ENCODE measurements at regions not wholly inside any gene's neighbourhood (a gene's known extent, or its start where the extent isn't known, plus 50 kb on each side); places are given as distances from the start of the nearest gene placed in this dataset.

DNA sequence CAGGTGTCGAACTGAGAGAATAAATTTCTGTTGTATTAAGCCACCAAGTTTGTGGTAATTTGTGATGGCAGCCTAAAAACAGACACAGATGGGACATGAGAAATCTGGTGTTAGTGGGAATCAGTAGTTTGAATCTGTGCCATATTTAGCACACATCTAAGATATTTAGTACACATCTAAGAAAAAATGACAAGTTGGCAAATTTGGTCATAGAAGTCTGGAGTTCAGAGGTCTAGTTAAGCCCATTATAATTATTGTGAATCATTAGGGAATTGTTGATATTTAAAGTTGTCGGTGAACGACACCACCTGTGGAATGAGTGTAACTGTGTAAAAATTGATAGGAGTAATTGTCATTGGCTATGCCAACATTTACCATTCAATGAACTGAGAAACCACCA, 1138.8 kb upstream of the TMEFF2 start:
- no peak overlapping the region for H3K4me3 ChIP-seq (ENCODE audit: low read length)
- TF ChIP-seq ZNF274 (IDR thresholded peaks at IDR 0.05; ENCODE audit: low read depth, low read length) = no peak

DNA sequence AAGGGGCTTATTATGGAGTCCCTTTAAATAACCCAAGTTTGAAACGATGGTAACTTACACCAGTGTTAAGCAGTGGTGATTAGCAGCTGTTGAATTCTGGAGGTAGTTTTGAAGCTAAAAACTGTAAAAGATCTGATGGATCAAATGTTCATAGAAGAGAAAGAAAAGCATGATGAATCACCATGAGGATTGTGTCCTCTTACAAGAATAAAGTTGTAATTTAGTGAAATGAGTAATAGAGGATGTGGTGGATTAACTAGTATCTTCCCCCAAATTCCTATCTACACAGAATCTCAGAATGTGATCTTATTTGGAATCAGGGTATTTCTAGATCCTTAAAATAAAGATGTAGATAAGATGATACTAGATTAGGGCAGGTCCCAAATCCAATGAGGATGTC, 1138.2 kb upstream of the TMEFF2 start:
- H3K4me3 ChIP-seq (ENCODE audit: low read length) = no peak overlapping the region
- TF ChIP-seq ZNF274 (IDR thresholded peaks at IDR 0.05; ENCODE audit: low read depth, low read length) = no peak

DNA sequence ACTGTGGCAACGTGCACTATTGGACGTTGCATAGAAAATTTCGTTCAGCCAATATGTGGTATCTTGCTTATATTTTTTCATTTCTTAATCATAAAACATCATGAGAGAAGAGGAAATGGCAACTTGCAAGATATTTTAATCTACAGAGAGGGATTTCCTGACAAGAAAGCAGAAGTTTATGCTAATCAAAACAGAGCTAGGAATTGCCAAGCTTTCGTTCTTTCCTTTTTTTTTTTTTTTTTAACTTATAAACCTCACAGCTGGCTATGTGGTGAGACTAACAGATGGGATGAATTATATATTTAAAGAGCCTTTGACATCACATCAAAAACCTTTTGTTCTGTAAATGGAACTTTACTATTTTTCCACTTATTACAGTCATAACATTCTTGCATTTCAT, 1136.9 kb upstream of the TMEFF2 start:
- no peak overlapping the region for H3K4me3 ChIP-seq (ENCODE audit: low read length)
- no peak for TF ChIP-seq ZNF274 (IDR thresholded peaks at IDR 0.05; ENCODE audit: low read depth, low read length)

DNA sequence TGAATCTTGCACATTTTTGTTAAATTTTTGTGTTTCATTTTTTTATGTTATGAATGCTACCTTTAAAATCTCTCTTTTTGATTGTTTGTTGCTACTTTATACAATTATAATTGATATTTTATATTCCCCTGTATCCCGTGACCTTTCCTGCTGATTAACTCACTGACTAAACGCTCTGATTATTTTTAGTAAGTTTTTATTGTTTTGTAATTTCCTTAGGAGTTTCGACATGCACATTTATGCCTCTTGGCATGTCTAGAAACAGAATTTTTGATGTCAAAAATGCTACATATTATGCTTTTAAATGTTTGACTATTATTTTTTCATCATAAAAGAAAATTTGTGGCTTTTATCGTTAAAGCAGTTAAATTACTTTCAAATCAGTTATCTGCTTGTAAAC, 1131.6 kb upstream of the TMEFF2 start:
- H3K4me3 ChIP-seq (ENCODE audit: low read length) = no peak overlapping the region
- no peak for TF ChIP-seq ZNF274 (IDR thresholded peaks at IDR 0.05; ENCODE audit: low read depth, low read length)

DNA sequence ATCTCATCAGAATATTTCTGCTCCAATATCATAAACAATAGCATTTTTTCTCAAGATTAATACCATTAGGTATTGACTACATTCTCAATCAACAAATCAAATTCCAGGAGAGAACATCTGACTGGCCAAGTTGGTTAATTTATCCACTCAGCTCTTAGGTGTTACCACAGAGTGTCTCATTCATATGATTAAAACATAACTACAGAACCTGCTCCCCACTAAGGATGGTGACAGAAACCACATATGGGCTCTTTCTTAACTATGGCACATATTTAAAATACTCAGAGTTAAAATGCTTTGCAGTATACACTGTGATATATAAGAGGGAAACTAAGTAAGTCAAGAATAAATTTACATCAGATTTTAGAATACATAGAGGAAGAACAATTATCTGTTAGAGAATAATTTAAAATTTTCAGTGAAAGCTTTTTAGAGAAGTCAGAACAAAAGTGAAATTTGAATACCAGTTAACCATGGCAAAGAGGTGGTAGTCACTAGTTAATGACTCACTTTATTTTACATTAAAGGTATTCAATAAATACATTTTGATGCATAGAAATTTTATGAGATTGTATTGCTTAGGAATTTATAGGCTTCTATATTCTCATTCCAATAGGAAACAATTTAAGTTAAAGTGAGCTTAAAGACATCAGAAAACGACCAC, 1120.8 kb upstream of the TMEFF2 start:
- no peak for TF ChIP-seq ZNF274 (IDR thresholded peaks at IDR 0.05; ENCODE audit: low read depth, low read length)
- H3K4me3 ChIP-seq (ENCODE audit: low read length) = no peak overlapping the region

DNA sequence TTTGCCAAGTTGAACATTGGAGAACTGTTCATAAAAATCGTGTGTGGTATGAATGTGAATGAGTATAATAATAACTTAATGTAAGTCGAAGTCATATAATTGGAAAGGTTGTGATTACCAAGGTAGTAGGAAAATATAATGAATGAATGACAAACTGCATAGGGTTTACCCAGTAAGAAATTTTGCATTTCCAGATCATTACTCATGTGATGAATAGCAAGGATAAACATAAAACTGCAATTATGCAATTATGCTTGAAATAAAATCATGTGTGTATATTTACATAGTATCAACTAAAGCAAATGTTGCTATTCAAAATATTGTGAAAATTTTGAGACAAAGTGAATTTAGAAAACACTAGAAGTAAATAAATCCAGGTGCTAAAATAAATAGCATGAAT, 1108.7 kb upstream of the TMEFF2 start:
- no peak for TF ChIP-seq ZNF274 (IDR thresholded peaks at IDR 0.05; ENCODE audit: low read depth, low read length)

DNA sequence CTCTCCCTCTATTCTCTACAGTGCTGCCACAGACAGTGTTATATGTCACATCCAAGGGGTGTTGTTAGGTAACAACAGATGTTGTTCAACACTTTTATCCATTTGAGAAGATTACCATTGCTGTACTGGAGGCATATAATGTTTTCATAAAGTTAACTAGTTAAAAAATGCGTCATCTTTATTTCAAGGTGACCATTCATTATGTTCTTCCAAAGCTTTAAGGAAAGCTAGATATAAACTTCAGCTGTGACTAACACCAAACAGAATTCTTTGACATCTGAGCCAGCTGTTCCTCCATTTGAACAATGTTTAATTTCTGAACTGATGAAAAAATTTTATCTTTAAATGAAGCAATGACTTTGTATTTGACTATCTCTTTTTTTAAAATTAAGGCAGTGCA, 1099.6 kb upstream of the TMEFF2 start:
- no peak for TF ChIP-seq ZNF274 (IDR thresholded peaks at IDR 0.05; ENCODE audit: low read depth, low read length)
- H3K4me3 ChIP-seq (ENCODE audit: low read length) = no peak overlapping the region

More for the DNA sequence above, 1108.7 kb upstream of the TMEFF2 start:
- H3K4me3 ChIP-seq (ENCODE audit: low read length) = no peak overlapping the region

DNA sequence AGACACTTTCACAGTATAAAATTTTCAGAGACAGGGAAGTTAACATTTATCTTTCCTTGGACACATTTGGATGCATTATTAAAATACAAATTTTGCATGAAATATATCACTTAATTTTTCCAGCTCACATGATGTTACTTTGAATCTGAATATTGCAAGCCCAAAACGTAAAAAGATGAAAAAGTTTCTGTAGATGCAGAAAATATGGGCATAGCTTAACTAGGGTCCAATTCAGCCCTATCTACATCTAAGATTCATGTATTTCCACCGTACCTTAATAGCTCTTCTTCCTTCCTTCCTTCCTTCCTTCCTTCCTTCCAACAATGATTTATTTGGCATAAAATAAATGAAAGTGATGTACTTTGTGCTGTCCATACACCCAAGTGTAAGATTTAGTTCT, 1084.6 kb upstream of the TMEFF2 start:
- no peak for TF ChIP-seq ZNF274 (IDR thresholded peaks at IDR 0.05; ENCODE audit: low read depth, low read length)
- no peak overlapping the region for H3K4me3 ChIP-seq (ENCODE audit: low read length)

DNA sequence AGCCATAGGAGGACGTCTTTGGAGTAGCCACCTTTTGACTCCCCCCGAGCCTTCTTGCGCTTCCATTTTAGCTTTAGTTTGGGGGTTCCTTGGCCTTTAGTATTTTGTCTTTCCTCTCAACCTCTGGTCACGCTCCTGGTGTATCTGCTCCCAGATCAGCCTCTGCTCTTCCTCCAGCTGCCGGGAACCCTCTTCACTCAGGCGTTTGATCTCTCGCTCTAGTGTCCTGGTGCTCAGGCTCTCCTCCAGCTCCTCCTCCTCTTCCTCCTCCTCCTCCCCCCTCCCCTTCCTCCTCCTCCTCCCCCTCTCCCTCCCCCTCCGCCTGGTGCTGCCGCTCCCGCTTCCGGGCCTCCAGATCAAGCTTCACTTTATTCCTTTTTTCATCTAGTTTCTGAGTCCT, 1082.3 kb upstream of the TMEFF2 start:
- no peak for TF ChIP-seq ZNF274 (IDR thresholded peaks at IDR 0.05; ENCODE audit: low read depth, low read length)
- H3K4me3 ChIP-seq (ENCODE audit: low read length) = no peak overlapping the region

DNA sequence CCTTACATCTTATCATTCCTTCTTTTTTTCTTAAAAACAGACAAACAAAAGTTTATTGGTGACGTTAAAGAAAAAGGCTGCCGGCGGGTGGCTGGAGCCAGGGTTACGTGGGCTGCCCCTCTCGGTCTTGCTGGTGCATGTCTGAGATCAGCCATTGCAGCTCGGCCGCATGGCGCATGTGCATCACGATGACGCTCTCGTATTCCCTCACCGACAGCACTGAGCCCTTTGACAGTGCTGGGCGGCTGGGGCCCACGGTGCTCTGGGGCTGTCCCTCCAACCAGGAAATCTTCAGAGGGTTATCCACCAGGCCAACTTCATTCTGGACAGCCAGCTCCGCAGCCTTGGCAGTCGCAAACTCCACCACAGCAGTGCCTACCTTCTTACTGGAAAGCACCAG, 1081.8 kb upstream of the TMEFF2 start:
- TF ChIP-seq ZNF274 (IDR thresholded peaks at IDR 0.05; ENCODE audit: low read depth, low read length) = no peak
- H3K4me3 ChIP-seq (ENCODE audit: low read length) = no peak overlapping the region

DNA sequence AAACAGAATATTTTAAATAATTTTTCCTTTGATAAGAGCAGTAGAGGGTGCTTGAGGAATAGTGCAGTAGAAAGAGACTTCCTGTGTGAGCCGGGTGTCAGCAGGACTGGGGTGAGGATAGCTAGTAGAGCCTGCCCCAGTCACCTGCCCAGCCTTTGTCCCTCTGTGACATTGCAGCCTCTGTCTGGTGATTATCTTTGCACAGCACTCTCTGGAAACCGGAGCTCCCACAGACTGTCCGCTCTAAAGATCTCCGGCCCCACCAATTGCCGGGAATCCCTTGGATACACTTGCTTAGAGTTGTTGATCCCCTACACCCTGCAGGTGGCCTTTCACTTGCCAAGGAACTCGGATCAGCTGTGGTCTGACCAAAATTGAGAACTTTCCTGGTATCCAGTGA, 1081.3 kb upstream of the TMEFF2 start:
- no peak overlapping the region for H3K4me3 ChIP-seq (ENCODE audit: low read length)
- TF ChIP-seq ZNF274 (IDR thresholded peaks at IDR 0.05; ENCODE audit: low read depth, low read length) = no peak

DNA sequence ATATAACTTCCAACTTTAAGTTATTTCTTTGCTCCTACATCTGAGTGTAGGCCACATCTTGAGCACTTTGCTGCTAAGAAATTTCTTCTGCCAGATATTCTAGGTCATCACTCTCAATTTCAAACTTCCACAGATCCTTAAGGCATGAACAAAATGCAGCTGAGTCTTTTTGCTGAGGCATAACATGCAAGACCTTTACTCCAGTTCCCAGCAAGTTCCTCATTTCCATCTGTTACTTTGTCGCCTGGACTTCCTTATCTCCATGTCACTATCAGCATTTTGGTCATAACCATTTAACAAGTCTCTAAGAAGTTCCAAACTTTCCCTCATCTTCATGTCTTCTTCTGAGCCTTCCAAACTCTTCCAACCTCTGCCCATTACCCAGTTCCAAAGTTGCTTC, 1077.3 kb upstream of the TMEFF2 start:
- no peak for TF ChIP-seq ZNF274 (IDR thresholded peaks at IDR 0.05; ENCODE audit: low read depth, low read length)
- no peak overlapping the region for H3K4me3 ChIP-seq (ENCODE audit: low read length)

DNA sequence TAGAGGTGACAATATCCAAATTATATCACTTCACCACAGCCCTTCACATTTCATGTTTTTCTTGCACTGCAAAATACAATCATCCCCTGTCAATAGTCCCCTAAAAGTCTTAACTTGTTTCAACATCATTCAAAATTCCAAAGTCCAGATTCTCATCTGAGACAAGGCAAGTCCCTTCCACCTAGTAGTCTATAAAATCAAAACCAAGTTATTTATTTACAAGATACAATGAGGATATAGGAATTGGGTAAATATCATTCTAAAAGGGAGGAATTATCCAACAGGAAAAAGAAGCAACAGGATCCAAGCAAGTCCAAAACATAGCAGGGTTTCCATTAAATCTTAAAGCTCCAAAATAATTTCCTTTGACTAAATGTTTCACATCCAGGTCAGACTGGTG, 1076.1 kb upstream of the TMEFF2 start:
- no peak overlapping the region for H3K4me3 ChIP-seq (ENCODE audit: low read length)
- no peak for TF ChIP-seq ZNF274 (IDR thresholded peaks at IDR 0.05; ENCODE audit: low read depth, low read length)

DNA sequence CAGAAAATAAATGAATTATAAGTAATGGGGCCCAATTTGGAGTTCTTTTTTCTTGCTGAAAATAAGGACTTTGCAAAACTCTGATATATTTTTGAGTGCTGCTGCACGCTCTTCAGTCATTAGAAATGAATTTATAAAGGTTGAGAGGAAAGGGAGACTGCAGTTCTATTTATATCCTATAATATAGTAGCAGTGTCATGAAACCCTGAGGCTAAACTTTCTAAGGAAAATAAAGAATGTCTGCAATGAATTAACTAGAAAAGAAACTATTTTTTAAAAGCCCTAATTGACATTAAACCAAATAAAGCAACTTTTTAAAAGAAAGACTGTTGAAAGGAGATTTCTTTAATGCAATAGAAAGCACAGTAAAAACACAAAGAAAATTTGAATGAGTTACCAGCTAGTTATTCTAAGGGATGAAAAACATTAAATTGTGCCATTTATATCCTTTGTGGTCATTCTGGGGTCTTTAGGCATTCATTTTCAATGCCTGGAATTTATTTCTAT, 1072.8 kb upstream of the TMEFF2 start:
- TF ChIP-seq ZNF274 (IDR thresholded peaks at IDR 0.05; ENCODE audit: low read depth, low read length) = no peak
- no peak overlapping the region for H3K4me3 ChIP-seq (ENCODE audit: low read length)

DNA sequence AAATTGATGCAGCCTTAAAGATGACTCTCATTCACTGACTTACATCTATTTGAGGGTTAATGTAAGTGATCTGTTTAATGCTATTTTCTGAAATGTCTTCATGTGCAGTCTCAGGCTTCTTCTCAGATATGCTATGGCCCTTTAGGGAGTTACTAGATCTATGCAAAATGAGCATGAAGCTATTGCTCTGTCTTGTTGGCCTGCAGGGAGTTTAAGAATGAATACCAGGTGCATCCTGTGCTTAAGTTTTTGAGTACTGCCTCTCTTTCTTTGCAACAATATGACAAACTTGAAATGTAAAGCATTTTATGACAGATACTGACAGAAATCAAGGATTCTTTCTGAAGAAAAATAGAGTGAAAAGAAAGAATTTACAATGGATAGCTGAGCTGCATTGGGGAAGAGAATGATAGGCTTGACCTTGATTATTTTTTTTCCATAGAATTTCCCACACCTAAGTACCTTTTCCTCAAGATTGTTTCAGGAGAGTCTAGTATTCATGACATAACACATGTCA, 1058.3 kb upstream of the TMEFF2 start:
- no peak overlapping the region for H3K4me3 ChIP-seq (ENCODE audit: low read length)
- no peak for TF ChIP-seq ZNF274 (IDR thresholded peaks at IDR 0.05; ENCODE audit: low read depth, low read length)

DNA sequence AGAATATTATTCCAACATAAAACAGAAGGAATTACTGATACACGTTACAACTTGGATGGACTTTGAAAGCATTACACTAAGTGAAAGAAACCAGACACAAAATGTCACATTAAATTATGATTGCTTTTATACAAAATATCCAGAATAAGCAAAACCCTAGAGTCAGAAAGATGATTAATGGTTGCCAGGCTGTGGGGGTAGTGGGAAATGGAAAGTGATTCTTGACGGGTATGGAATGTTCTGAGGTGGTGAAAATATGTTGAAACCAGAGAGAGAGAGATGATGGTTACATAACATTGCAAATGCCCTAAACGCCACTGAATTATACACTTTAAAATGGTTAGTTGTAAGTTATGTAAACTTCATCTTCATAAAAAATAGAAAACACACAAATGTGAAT, 1057.2 kb upstream of the TMEFF2 start:
- no peak overlapping the region for H3K4me3 ChIP-seq (ENCODE audit: low read length)
- no peak for TF ChIP-seq ZNF274 (IDR thresholded peaks at IDR 0.05; ENCODE audit: low read depth, low read length)
